MM.1S (cell line): ENCODE measurements at regions not wholly inside any gene's neighbourhood (a gene's known extent, or its start where the extent isn't known, plus 50 kb on each side); places are given as distances from the start of the nearest gene placed in this dataset.

Experiments
- DNase-seq: peaks from one replicate; pipeline ENCODE4 v3.0.0-alpha.2; 2015
- H2AFZ ChIP-seq: fragments of 300-600 bp; sonication (generic); 2 replicates; pipeline ENCODE4 v1.6.0; 2016; ENCODE audit warnings: antibody characterized with exemption, low read length
- H3F3A ChIP-seq: fragments of 300-600 bp; sonication (generic); 2 replicates; pipeline ENCODE4 v1.6.1; 2016; ENCODE audit warnings: mild to moderate bottlenecking, antibody characterized with exemption, low read length, moderate library complexity, mixed read lengths; ENCODE audit not compliant: insufficient read depth
- H3K27ac ChIP-seq: fragments of 300-600 bp; sonication (generic); 2 replicates; pipeline ENCODE4 v1.5.1; 2016; ENCODE audit warnings: mild to moderate bottlenecking, low read length
- H3K27me3 ChIP-seq: fragments of 300-600 bp; sonication (generic); replicated peaks from 2 replicates; pipeline ENCODE4 v1.6.0; 2016; ENCODE audit warnings: low read length; ENCODE audit not compliant: insufficient read depth
- H3K36me3 ChIP-seq: fragments of 300-600 bp; sonication (generic); replicated peaks from 2 replicates; pipeline ENCODE4 v1.6.1; 2016; ENCODE audit warnings: mild to moderate bottlenecking, low read length, mixed read lengths; ENCODE audit not compliant: insufficient read depth
- H3K4me1 ChIP-seq: fragments of 300-600 bp; sonication (generic); 2 replicates; pipeline ENCODE4 v1.6.1; 2016; ENCODE audit warnings: low read length, mixed read lengths
- H3K4me2 ChIP-seq: fragments of 300-600 bp; sonication (generic); 2 replicates; pipeline ENCODE4 v1.6.0; 2016; ENCODE audit warnings: low read depth, low read length
- H3K4me3 ChIP-seq: fragments of 300-600 bp; sonication (generic); 2 replicates; pipeline ENCODE4 v1.5.1; 2016; ENCODE audit warnings: low read length, mixed read lengths
- H3K79me2 ChIP-seq: fragments of 300-600 bp; sonication (generic); 2 replicates; pipeline ENCODE4 v1.6.1; 2016; ENCODE audit warnings: mixed run types, low read length, mixed read lengths
- H3K9ac ChIP-seq: fragments of 300-600 bp; sonication (generic); 2 replicates; pipeline ENCODE4 v1.6.1; 2016; ENCODE audit warnings: low read length, mixed read lengths
- H3K9me2 ChIP-seq: fragments of 300-600 bp; sonication (generic); replicated peaks from 2 replicates; pipeline ENCODE4 v1.6.1; 2016; ENCODE audit warnings: mild to moderate bottlenecking, low read length, mixed read lengths; ENCODE audit not compliant: insufficient read depth
- H3K9me3 ChIP-seq: fragments of 300-600 bp; sonication (generic); replicated peaks from 2 replicates; pipeline ENCODE4 v1.6.1; 2016; ENCODE audit warnings: mild to moderate bottlenecking, low read length, mixed read lengths; ENCODE audit not compliant: insufficient read depth
- H4K20me1 ChIP-seq: fragments of 300-600 bp; sonication (generic); 2 replicates; pipeline ENCODE4 v1.6.1; 2016; ENCODE audit warnings: mild to moderate bottlenecking, low read length, moderate library complexity, mixed read lengths; ENCODE audit not compliant: insufficient read depth
- CTCF ChIP-seq: fragments of 300-600 bp; sonication (generic); IDR thresholded peaks from 2 replicates; pipeline ENCODE4 v1.5.1; 2016; ENCODE audit warnings: antibody characterized with exemption, low read length, mixed read lengths
- EZH2 ChIP-seq: fragments of 300-600 bp; sonication (generic); optimal IDR thresholded peaks from 2 replicates; pipeline ENCODE3; 2017; ENCODE audit warnings: low read depth, mild to moderate bottlenecking, antibody characterized with exemption, low read length, mixed read lengths
- EZH2phosphoT487 ChIP-seq: fragments of 300-600 bp; sonication (generic); IDR thresholded peaks from 2 replicates; pipeline ENCODE4 v1.6.1; 2018; ENCODE audit warnings: antibody characterized with exemption, low read length

- Histone ChIP-seq H3K27ac (no peak overlapping the region), H3K36me3 (no peaks in the 10 kb centered on the region), H3K4me1 (no peaks in the 10 kb centered on the region), H3K9ac (no peak overlapping the region), H3K79me2 (no peaks in the 10 kb centered on the region), H3K9me3 (no peaks in the 10 kb centered on the region), H2AFZ (no peak overlapping the region), H3K4me2 (no peak overlapping the region), H3F3A (no peaks in the 10 kb centered on the region), H3K9me2 (no peaks in the 10 kb centered on the region), H4K20me1 (no peaks in the 10 kb centered on the region), H3K4me3 (no peak overlapping the region), H3K27me3 (no peaks in the 10 kb centered on the region)
- TF ChIP-seq CTCF (no peak), EZH2phosphoT487 (no peak), EZH2 (no peak)
- DNase-seq: no peak
Observed at GRCh38 chr9:23555851-23556250, 270.2 kb downstream of the ELAVL2 start.

- Histone ChIP-seq H3K27ac (no peak overlapping the region), H3K27me3 (no peaks in the 10 kb centered on the region), H4K20me1 (no peaks in the 10 kb centered on the region), H3K9me3 (no peaks in the 10 kb centered on the region), H3K4me1 (no peaks in the 10 kb centered on the region), H3K79me2 (no peaks in the 10 kb centered on the region), H3K9me2 (no peaks in the 10 kb centered on the region), H3K4me2 (no peak overlapping the region), H3K36me3 (no peaks in the 10 kb centered on the region), H2AFZ (no peak overlapping the region), H3K9ac (no peak overlapping the region), H3F3A (no peaks in the 10 kb centered on the region), H3K4me3 (no peak overlapping the region)
- TF ChIP-seq CTCF (no peak), EZH2 (no peak), EZH2phosphoT487 (no peak)
- no peak for DNase-seq
Observed at GRCh38 chr9:23556459-23556858, 269.6 kb downstream of the ELAVL2 start.

DNA sequence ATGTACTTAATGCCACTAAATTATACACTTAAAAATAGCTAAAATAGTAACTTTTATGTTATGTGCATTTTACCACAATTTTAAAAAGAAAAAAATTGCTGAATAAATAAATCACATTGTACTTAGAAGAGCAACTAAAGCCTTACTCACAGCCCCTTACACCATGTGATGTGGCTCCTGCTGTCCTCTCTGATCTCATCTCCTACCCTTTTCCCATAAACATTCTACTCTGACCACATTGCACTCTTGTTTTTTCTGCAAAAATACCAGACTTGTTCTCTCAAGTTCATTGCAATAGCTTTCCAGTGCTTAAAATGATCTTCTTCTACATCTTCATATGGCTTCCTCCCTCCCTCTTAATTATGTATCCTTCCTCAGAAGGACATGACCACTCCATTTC, 268.4 kb downstream of the ELAVL2 start:
- Histone ChIP-seq H3K79me2 (no peaks in the 10 kb centered on the region), H2AFZ (no peak overlapping the region), H3K4me3 (no peak overlapping the region), H3K4me2 (no peak overlapping the region), H3F3A (no peaks in the 10 kb centered on the region), H3K27ac (no peak overlapping the region), H3K27me3 (no peaks in the 10 kb centered on the region), H4K20me1 (no peaks in the 10 kb centered on the region), H3K9ac (no peak overlapping the region), H3K9me3 (no peaks in the 10 kb centered on the region), H3K36me3 (no peaks in the 10 kb centered on the region), H3K4me1 (no peaks in the 10 kb centered on the region), H3K9me2 (no peaks in the 10 kb centered on the region)
- TF ChIP-seq CTCF (no peak), EZH2phosphoT487 (no peak), EZH2 (no peak)
- DNase-seq: no peak

DNA sequence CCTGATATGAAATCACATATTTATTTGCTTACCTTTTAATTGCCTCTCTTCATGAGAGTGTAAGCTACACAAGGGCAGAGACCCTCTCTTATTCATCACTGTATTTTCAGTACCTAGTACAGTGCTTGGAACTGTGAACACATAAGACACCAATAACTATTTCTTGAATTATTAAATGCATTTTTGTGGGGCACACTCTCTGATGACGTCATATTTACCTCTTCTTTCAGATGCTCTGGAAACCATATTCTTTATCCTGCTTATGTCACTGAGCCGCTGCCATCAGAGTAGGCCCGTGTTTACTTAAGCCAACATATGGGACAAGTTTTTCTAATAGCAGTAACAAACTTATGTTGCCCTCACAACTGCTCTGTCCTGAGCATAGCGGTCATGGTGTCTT, 266.5 kb downstream of the ELAVL2 start:
- no peak for DNase-seq
- Histone ChIP-seq H3K27ac (no peak overlapping the region), H3K79me2 (no peaks in the 10 kb centered on the region), H3F3A (no peaks in the 10 kb centered on the region), H3K9me2 (no peaks in the 10 kb centered on the region), H3K4me3 (no peak overlapping the region), H3K9me3 (no peaks in the 10 kb centered on the region), H3K4me1 (no peaks in the 10 kb centered on the region), H3K4me2 (no peak overlapping the region), H3K36me3 (no peaks in the 10 kb centered on the region), H3K27me3 (no peaks in the 10 kb centered on the region), H2AFZ (no peak overlapping the region), H3K9ac (no peak overlapping the region), H4K20me1 (no peaks in the 10 kb centered on the region)
- TF ChIP-seq CTCF (no peak), EZH2phosphoT487 (no peak), EZH2 (no peak)
